ENCODE measurements at regions not wholly inside any gene's neighbourhood (a gene's known extent, or its start where the extent isn't known, plus 50 kb on each side); places are given as distances from the start of the nearest gene placed in this dataset.
"Not testable (repeated sequence)": the region's sequence is repeated elsewhere in the genome, so short reads cannot be mapped to it uniquely, and the experiment has no call there.

GRCh38 chr4:166153548-166153947 is 280.5 kb downstream of the TLL1 start:
- peak; percentile 27 for DNase-seq (ENCODE audit: low spot score)

- DNase-seq (ENCODE audit: low spot score): no peak
Observed at GRCh38 chr4:166162327-166162726, 289.3 kb downstream of the TLL1 start.

GRCh38 chr4:166165829-166166420 is 292.9 kb downstream of the TLL1 start:
- peak; percentile 89 for DNase-seq (ENCODE audit: low spot score)

- DNase-seq (ENCODE audit: low spot score): no peak
Observed at GRCh38 chr4:166169111-166169510, 296.1 kb downstream of the TLL1 start.

GRCh38 chr4:166172619-166173018 is 299.6 kb downstream of the TLL1 start:
- no peak for DNase-seq (ENCODE audit: low spot score)

- no peak for DNase-seq (ENCODE audit: low spot score)
Observed at GRCh38 chr4:166174717-166175490, 301.9 kb downstream of the TLL1 start.

GRCh38 chr4:166182145-166182544 is 309.1 kb downstream of the TLL1 start:
- no peak for DNase-seq (ENCODE audit: low spot score)

DNA sequence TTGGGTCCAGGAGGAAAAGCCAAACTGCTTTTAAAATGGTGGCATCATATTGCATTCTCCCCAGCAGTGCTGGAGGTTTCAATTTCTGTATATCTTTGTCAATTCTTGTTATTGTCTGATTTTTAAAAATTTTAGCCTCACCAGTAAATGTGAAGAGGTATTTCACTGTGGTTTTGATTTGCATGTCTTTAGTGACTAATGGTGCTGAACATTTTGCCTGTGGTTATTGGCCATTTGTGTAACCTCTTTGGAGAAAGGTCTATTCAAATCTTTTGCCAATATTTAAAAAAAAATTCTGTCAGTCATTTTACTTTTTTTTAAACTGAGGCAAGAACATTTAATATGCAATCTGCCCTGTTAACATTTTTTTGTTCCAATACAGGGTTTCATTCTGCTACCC is 322.1 kb downstream of the TLL1 start:
- DNase-seq (ENCODE audit: low spot score): no peak

DNA sequence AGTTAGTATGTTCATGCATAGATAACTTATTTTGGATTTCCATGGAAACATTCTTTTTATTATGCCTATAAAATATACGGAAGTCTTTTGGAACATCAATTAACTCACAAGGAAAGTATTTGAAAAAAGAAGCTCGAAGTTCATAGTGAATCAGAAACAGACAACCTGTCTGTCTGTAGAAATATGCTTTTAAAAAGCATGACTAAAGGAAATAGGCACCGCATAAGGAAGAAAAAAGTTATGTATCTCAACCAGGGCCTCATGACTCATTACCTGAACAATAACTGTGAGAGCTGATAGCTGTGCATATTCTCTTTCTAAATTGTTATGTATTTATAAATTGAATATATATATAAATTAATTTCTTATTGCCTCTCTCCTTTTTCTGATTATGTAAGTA is 324.1 kb downstream of the TLL1 start:
- no peak for DNase-seq (ENCODE audit: low spot score)

DNA sequence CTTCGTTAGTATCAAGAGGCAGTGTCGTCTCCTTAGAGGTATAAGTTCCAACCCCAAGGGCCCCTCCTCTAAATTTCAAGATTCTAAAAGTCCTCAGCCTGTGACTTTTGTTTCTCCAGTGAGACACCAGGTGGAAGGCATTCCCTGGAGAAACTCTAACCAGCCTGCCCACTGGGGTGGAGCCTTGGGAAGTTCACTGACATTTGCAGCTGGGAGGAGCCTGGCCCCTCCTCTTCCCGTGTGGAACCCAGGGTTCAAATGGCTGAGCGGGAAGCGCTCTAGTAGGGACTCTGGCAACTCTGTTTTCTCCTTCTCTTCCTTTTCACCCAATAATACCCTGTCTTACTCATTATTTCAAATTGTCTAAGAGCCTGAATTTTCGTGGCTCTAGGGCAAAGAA is 325.0 kb downstream of the TLL1 start:
- no peak for DNase-seq (ENCODE audit: low spot score)

DNA sequence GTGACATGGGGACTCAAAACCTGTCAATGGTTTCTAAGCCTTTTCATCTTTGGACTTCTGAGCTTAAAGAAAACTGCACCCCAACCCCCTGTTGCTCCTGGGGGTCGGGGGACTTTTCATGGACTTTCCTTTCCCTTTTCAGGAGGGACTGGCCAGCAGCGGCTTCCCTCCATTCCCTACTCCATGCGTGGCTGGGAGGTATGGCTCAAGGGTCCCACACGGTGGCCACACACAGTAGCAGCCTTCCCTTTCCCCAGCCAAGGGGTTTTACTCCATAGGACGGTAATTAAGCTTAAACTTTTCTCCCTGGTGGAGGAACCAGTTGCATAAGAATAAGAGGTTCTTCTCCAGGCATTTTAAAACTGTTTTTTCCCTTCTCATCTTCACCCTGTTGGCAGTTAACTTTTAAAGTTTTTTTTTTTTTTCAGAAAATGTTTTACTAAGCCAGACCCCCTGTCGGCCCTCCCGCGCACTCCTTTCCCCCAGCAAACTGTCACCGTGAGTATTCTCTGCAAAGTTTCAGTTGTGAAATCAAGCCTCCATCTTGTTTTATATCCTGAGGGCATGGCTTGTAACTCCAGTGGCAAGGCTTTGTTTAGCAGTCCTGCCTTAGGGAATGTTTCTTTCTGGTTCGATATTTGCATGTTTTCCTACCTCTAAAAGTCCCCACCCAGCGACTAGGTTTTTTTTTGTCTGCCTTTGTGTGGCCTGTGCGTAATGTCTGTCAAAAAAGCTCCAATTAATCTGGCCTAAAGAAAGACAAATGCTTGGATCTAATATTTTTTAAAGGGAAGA is 325.7 kb downstream of the TLL1 start:
- DNase-seq (ENCODE audit: low spot score): no peak

GRCh38 chr4:166202991-166203390 is 330.0 kb downstream of the TLL1 start:
- DNase-seq (ENCODE audit: low spot score): no peak

GRCh38 chr4:166212326-166212725 is 339.3 kb downstream of the TLL1 start:
- DNase-seq (ENCODE audit: low spot score): not testable (repeated sequence)

DNA sequence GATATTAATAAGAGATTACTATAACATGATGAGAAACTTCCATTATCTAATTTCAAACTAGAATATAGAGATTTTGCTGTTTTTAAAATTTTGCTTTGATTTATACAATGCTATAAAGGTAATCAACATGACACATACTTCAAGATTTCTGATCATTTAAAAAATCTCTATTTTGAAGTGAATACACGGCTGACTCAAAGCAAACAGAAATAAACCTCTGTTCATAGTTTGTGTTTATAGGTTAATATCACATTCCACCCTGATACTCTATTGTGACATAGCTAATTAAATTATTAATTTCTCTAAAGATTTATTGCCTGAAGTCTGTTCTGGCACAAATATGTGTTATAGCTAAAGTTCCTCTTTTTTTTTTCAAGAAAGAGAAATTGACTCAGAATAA is 349.2 kb downstream of the TLL1 start:
- no peak for DNase-seq (ENCODE audit: low spot score)

GRCh38 chr4:166228112-166228511 is 355.1 kb downstream of the TLL1 start:
- DNase-seq (ENCODE audit: low spot score): no peak

- DNase-seq (ENCODE audit: low spot score): no peak
Observed at GRCh38 chr4:166229799-166230198, 356.8 kb downstream of the TLL1 start.

GRCh38 chr4:166230841-166231240 is 357.8 kb downstream of the TLL1 start:
- DNase-seq (ENCODE audit: low spot score): no peak

DNA sequence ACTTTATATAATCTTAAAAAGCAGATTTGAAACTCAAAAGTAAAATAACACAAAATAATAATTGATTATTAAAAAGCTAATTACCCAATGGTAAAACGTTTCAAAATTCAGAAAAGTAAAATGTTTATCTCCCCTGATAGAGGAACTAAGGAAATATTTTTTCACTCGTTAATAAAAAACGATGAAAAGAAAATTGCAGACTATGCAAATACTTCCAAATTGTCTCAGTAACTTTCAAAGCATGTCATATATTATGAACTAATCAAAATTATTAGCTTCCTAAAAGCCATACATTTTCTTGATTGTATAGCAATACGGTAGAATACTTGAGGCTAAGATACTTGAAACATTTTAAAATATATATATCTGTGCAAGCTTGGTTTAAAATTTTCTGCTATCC is 366.3 kb downstream of the TLL1 start:
- no peak for DNase-seq (ENCODE audit: low spot score)

DNA sequence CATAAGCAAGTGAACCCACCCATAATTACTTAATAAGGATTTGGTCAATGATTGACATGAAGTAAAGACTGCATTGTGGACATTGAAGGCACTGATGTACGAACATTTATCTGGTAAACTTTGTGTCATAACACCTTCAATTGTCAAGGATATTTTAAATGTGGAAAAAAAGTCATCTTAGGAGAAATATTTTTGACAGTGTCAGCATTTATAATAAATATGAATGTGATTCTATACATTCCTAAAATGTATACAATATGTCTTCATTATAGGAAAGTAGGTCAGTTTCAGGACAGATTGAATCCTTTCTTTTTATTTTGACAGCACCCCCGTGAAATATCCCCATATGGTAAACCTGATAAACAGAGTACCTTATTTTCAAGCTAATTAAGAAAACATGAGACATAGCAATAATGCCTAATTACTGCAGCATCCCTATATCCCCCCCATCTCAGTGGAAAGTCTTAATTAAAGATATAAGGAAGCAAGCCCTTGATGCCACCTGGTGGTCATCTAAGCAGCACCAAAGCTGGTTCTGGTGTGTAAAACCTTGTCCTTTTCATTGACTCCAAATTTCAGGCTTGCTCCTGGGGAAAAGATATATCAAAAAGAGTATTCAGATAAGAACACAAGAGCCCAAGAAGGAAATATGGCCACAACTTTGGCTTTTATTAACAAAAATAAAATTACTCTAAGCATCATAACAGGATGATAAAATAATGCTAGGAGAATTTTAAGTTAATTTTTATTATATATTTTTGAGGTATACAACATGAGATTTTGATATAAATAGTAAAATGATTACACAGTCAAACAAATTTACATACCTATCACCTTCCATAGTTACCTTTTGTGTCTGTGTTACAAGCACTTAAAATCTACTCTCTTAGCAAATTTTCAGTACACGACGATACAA is 379.7 kb downstream of the TLL1 start:
- DNase-seq (ENCODE audit: low spot score): peak; percentile 13

DNA sequence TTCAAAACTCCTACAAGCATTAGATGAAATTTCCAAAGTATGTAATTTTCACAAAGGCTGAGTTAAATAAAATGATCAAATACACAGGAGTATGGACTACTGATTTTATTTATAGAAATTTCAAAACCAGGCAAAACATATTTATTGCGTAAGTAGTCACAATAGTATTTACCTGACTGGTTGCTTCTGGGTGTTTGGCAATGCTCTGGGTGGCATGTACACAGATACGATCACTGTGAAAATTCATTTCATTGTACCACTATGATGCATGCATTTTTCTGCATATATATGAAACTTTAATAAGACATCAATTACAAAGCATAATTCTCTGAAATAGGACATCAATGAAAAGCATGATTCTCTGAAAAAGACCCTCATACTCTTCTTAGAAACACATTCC is 384.2 kb downstream of the TLL1 start:
- DNase-seq (ENCODE audit: low spot score): no peak

DNA sequence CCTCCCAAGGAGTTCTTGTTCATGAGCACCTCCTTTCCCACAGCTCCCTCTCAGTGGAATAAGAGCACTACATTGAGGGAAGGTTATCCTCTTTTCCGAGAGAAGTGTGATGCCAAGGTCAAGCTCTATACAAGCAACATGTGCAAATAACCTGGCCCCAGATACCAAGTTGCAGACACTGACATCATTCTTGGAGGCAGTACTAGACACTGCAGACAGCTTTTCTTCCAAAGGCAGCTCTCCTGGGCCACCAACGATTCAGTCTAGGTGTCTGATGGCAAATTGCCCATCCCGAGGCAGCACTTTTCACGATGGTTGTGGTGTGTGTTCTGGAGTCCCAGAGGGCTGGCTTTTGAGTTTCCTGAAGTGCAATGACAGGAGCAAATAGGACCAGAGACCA is 384.9 kb downstream of the TLL1 start:
- no peak for DNase-seq (ENCODE audit: low spot score)

GRCh38 chr4:166259081-166259480 is 386.0 kb downstream of the TLL1 start:
- no peak for DNase-seq (ENCODE audit: low spot score)

All from Ammon's horn (tissue), 1 donor.